ENCODE measurements at regions not wholly inside any gene's neighbourhood (a gene's known extent, or its start where the extent isn't known, plus 50 kb on each side); places are given as distances from the start of the nearest gene placed in this dataset.

GRCh38 chr6:3635482-3635881 is 116.0 kb downstream of the PXDC1 start:
- Histone ChIP-seq H3K4me1 (ENCODE audit: insufficient read depth, low read length, poor library complexity, severe bottlenecking) (no peaks in the 10 kb centered on the region), H3K9me3 (ENCODE audit: low read depth, low read length, poor library complexity, severe bottlenecking) (no peaks in the 10 kb centered on the region), H3K27ac (ENCODE audit: low read depth, low read length, poor library complexity, severe bottlenecking) (no peak overlapping the region), H3K4me3 (ENCODE audit: low read depth, low read length, poor library complexity, severe bottlenecking) (no peak overlapping the region), H3K36me3 (ENCODE audit: insufficient read depth, low read length, poor library complexity, severe bottlenecking) (no peaks in the 10 kb centered on the region), H3K27me3 (replicated peaks; ENCODE audit: insufficient read depth, low read depth, low read length, poor library complexity) (no peaks in the 10 kb centered on the region)
- intact Hi-C loops (cut with micrococcal nuclease; ENCODE audit: unreplicated experiment) = no loop called here
- CTCF ChIA-PET = no interaction called here
- DNase-seq (ENCODE audit: low spot score) = no peak
- BruUV-seq (replicated peaks) = no TSS peak
- POLR2A ChIA-PET (ENCODE audit: low non-redundant PET) = no interaction called here
- TF ChIP-seq CTCF (conservative IDR thresholded peaks at IDR 0.05; ENCODE audit: low read depth, low read length) (no peak), EZH2 (IDR thresholded peaks at IDR 0.05; ENCODE audit: borderline replicate concordance, low read depth, low read length, poor library complexity, severe bottlenecking) (no peak)

GRCh38 chr6:3634280-3634816 is 117.2 kb downstream of the PXDC1 start:
- intact Hi-C loops (cut with micrococcal nuclease; ENCODE audit: unreplicated experiment) = no loop called here
- Histone ChIP-seq H3K4me1 (ENCODE audit: insufficient read depth, low read length, poor library complexity, severe bottlenecking) (no peaks in the 10 kb centered on the region), H3K9me3 (ENCODE audit: low read depth, low read length, poor library complexity, severe bottlenecking) (no peaks in the 10 kb centered on the region), H3K36me3 (ENCODE audit: insufficient read depth, low read length, poor library complexity, severe bottlenecking) (no peaks in the 10 kb centered on the region), H3K4me3 (ENCODE audit: low read depth, low read length, poor library complexity, severe bottlenecking) (no peak overlapping the region), H3K27me3 (replicated peaks; ENCODE audit: insufficient read depth, low read depth, low read length, poor library complexity) (no peaks in the 10 kb centered on the region), H3K27ac (ENCODE audit: low read depth, low read length, poor library complexity, severe bottlenecking) (no peak overlapping the region)
- no peak for DNase-seq (ENCODE audit: low spot score)
- TF ChIP-seq EZH2 (IDR thresholded peaks at IDR 0.05; ENCODE audit: borderline replicate concordance, low read depth, low read length, poor library complexity, severe bottlenecking) (no peak), CTCF (conservative IDR thresholded peaks at IDR 0.05; ENCODE audit: low read depth, low read length) (no peak)
- CTCF ChIA-PET = no interaction called here
- no TSS peak for BruUV-seq (replicated peaks)
- POLR2A ChIA-PET (ENCODE audit: low non-redundant PET) = no interaction called here

- POLR2A ChIA-PET (ENCODE audit: low non-redundant PET) = no interaction called here
- Histone ChIP-seq H3K9me3 (ENCODE audit: low read depth, low read length, poor library complexity, severe bottlenecking) (no peaks in the 10 kb centered on the region), H3K36me3 (ENCODE audit: insufficient read depth, low read length, poor library complexity, severe bottlenecking) (no peaks in the 10 kb centered on the region), H3K4me3 (ENCODE audit: low read depth, low read length, poor library complexity, severe bottlenecking) (no peak overlapping the region), H3K27me3 (replicated peaks; ENCODE audit: insufficient read depth, low read depth, low read length, poor library complexity) (no peaks in the 10 kb centered on the region), H3K4me1 (ENCODE audit: insufficient read depth, low read length, poor library complexity, severe bottlenecking) (no peaks in the 10 kb centered on the region), H3K27ac (ENCODE audit: low read depth, low read length, poor library complexity, severe bottlenecking) (no peak overlapping the region)
- intact Hi-C loops (cut with micrococcal nuclease; ENCODE audit: unreplicated experiment) = no loop called here
- CTCF ChIA-PET = no interaction called here
- no peak for DNase-seq (ENCODE audit: low spot score)
- TF ChIP-seq CTCF (conservative IDR thresholded peaks at IDR 0.05; ENCODE audit: low read depth, low read length) = no peak
- TF ChIP-seq EZH2 (IDR thresholded peaks at IDR 0.05; ENCODE audit: borderline replicate concordance, low read depth, low read length, poor library complexity, severe bottlenecking) = no peak
- BruUV-seq (replicated peaks) = no TSS peak
Observed at GRCh38 chr6:3633711-3634110, 117.8 kb downstream of the PXDC1 start.
